ENCODE measurements at regions not wholly inside any gene's neighbourhood (a gene's known extent, or its start where the extent isn't known, plus 50 kb on each side); places are given as distances from the start of the nearest gene placed in this dataset.

- TF ChIP-seq, protein P1, sequence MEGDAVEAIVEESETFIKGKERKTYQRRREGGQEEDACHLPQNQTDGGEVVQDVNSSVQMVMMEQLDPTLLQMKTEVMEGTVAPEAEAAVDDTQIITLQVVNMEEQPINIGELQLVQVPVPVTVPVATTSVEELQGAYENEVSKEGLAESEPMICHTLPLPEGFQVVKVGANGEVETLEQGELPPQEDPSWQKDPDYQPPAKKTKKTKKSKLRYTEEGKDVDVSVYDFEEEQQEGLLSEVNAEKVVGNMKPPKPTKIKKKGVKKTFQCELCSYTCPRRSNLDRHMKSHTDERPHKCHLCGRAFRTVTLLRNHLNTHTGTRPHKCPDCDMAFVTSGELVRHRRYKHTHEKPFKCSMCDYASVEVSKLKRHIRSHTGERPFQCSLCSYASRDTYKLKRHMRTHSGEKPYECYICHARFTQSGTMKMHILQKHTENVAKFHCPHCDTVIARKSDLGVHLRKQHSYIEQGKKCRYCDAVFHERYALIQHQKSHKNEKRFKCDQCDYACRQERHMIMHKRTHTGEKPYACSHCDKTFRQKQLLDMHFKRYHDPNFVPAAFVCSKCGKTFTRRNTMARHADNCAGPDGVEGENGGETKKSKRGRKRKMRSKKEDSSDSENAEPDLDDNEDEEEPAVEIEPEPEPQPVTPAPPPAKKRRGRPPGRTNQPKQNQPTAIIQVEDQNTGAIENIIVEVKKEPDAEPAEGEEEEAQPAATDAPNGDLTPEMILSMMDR (IDR thresholded peaks at IDR 0.05), result no peak
- TF ChIP-seq POLR2A (IDR thresholded peaks at IDR 0.05), result no peak
Measured at GRCh38 chr20:50447817-50448216, 62.4 kb upstream of the PTPN1 start.

Data from lower leg skin (tissue), 3 donors.